ENCODE measurements at regions not wholly inside any gene's neighbourhood (a gene's known extent, or its start where the extent isn't known, plus 50 kb on each side); places are given as distances from the start of the nearest gene placed in this dataset.

DNA sequence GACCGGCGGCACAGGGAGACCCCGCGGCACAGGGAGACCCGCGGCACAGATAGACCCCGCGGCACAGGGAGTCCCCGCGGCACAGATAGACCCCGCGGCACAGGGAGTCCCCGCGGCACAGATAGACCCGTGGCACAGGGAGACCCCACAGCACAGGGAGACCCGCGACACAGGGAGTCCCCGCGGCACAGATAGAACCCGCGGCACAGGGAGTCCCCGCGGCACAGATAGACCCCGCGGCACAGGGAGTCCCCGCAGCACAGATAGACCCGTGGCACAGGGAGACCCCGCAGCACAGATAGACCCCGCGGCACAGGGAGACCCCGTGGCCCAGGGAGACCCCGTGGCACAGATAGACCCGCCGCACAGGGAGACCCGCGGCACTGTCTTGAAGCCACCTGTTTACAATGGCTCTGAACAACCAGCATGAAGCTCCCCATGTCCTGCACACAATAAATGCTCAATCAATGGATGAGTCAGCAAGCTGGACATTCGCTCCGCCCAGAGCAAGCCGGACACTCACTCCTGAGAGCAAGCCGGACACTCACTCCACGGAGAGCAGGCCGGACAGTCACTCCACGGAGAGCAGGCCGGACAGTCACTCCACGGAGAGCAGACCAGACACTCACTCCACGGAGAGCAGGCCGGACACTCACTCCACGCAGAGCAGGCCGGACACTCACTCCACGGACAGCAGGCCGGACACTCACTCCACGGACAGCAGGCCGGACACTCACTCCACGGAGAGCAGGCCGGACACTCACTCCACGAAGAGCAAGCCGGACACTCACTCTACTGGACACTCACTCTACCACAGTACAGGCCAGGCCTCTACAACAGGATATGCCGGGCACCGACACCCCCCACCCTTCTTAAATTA lies 121.9 kb downstream of the RFLNA start:
- no peaks in the 10 kb centered on the region for H3K9me3 ChIP-seq (replicated peaks; ENCODE audit: control insufficient read depth, insufficient read depth, low read length)
- ChIA-PET POLR2A (no interaction called here), RAD21 (ENCODE audit: unreplicated experiment) (no interaction called here), CTCF (no interaction called here), SMC1A (ENCODE audit: uncharacterized antibody, unreplicated experiment) (no interaction called here)
- BruUV-seq (replicated peaks) = no TSS peak
- H3K4me1 ChIP-seq (ENCODE audit: control insufficient read depth, insufficient read depth, low read length) = no peaks in the 10 kb centered on the region
- DNase-seq (ENCODE audit: low read depth, low spot score) = no peak
- no peak overlapping the region for H2AFZ ChIP-seq (ENCODE audit: control insufficient read depth, low read depth, low read length)
- no peaks in the 10 kb centered on the region for H4K20me1 ChIP-seq (ENCODE audit: control insufficient read depth, insufficient read depth)
- no peaks in the 10 kb centered on the region for H3K79me2 ChIP-seq (ENCODE audit: control insufficient read depth, insufficient read depth, low read length)
- H3K27ac ChIP-seq (ENCODE audit: control insufficient read depth, insufficient read depth) = no peak overlapping the region
- H3K4me2 ChIP-seq (ENCODE audit: control insufficient read depth, insufficient read depth) = no peak overlapping the region
- no peak overlapping the region for H3K4me3 ChIP-seq
- no peaks in the 10 kb centered on the region for H3K27me3 ChIP-seq (replicated peaks in 1 of 2; ENCODE audit: control insufficient read depth in 2 of 2, insufficient read depth in 2 of 2, low read length in 1 of 2)
- H3K9ac ChIP-seq (ENCODE audit: control insufficient read depth, insufficient read depth, low read length) = no peak overlapping the region
- TF ChIP-seq ZNF207 (IDR thresholded peaks at IDR 0.05; ENCODE audit: borderline replicate concordance) (no peak), IKZF1 (conservative IDR thresholded peaks at IDR 0.05) (no peak), NR2C1 (IDR thresholded peaks at IDR 0.05) (no peak), NFYB (IDR thresholded peaks at IDR 0.05; ENCODE audit: insufficient read depth, low read depth, low read length) (no peak), NFYA (IDR thresholded peaks at IDR 0.05; ENCODE audit: borderline replicate concordance, low read depth, low read length) (no peak), BCL11A (IDR thresholded peaks at IDR 0.05; ENCODE audit: low read depth, low read length) (no peak), DPF2 (IDR thresholded peaks at IDR 0.05) (no peak), MTA3 (IDR thresholded peaks at IDR 0.05; ENCODE audit: borderline replicate concordance, low read length) (no peak), MYC (IDR thresholded peaks at IDR 0.05; ENCODE audit: insufficient read depth, insufficient read length, insufficient replicate concordance, low read length, severe bottlenecking) (no peak), RAD21 (IDR thresholded peaks at IDR 0.05; ENCODE audit: insufficient read depth, low read depth, low read length) (no peak), BMI1 (IDR thresholded peaks at IDR 0.05; ENCODE audit: borderline replicate concordance) (no peak)
- TF ChIP-seq, protein P1, sequence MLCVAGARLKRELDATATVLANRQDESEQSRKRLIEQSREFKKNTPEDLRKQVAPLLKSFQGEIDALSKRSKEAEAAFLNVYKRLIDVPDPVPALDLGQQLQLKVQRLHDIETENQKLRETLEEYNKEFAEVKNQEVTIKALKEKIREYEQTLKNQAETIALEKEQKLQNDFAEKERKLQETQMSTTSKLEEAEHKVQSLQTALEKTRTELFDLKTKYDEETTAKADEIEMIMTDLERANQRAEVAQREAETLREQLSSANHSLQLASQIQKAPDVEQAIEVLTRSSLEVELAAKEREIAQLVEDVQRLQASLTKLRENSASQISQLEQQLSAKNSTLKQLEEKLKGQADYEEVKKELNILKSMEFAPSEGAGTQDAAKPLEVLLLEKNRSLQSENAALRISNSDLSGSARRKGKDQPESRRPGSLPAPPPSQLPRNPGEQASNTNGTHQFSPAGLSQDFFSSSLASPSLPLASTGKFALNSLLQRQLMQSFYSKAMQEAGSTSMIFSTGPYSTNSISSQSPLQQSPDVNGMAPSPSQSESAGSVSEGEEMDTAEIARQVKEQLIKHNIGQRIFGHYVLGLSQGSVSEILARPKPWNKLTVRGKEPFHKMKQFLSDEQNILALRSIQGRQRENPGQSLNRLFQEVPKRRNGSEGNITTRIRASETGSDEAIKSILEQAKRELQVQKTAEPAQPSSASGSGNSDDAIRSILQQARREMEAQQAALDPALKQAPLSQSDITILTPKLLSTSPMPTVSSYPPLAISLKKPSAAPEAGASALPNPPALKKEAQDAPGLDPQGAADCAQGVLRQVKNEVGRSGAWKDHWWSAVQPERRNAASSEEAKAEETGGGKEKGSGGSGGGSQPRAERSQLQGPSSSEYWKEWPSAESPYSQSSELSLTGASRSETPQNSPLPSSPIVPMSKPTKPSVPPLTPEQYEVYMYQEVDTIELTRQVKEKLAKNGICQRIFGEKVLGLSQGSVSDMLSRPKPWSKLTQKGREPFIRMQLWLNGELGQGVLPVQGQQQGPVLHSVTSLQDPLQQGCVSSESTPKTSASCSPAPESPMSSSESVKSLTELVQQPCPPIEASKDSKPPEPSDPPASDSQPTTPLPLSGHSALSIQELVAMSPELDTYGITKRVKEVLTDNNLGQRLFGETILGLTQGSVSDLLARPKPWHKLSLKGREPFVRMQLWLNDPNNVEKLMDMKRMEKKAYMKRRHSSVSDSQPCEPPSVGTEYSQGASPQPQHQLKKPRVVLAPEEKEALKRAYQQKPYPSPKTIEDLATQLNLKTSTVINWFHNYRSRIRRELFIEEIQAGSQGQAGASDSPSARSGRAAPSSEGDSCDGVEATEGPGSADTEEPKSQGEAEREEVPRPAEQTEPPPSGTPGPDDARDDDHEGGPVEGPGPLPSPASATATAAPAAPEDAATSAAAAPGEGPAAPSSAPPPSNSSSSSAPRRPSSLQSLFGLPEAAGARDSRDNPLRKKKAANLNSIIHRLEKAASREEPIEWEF (IDR thresholded peaks at IDR 0.05; ENCODE audit: insufficient replicate concordance, low read depth, low read length) = no peak
- TF ChIP-seq, protein P2, sequence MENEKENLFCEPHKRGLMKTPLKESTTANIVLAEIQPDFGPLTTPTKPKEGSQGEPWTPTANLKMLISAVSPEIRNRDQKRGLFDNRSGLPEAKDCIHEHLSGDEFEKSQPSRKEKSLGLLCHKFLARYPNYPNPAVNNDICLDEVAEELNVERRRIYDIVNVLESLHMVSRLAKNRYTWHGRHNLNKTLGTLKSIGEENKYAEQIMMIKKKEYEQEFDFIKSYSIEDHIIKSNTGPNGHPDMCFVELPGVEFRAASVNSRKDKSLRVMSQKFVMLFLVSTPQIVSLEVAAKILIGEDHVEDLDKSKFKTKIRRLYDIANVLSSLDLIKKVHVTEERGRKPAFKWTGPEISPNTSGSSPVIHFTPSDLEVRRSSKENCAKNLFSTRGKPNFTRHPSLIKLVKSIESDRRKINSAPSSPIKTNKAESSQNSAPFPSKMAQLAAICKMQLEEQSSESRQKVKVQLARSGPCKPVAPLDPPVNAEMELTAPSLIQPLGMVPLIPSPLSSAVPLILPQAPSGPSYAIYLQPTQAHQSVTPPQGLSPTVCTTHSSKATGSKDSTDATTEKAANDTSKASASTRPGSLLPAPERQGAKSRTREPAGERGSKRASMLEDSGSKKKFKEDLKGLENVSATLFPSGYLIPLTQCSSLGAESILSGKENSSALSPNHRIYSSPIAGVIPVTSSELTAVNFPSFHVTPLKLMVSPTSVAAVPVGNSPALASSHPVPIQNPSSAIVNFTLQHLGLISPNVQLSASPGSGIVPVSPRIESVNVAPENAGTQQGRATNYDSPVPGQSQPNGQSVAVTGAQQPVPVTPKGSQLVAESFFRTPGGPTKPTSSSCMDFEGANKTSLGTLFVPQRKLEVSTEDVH (IDR thresholded peaks at IDR 0.05; ENCODE audit: low read depth, partially characterized antibody) = no peak
- TF ChIP-seq, protein P3, sequence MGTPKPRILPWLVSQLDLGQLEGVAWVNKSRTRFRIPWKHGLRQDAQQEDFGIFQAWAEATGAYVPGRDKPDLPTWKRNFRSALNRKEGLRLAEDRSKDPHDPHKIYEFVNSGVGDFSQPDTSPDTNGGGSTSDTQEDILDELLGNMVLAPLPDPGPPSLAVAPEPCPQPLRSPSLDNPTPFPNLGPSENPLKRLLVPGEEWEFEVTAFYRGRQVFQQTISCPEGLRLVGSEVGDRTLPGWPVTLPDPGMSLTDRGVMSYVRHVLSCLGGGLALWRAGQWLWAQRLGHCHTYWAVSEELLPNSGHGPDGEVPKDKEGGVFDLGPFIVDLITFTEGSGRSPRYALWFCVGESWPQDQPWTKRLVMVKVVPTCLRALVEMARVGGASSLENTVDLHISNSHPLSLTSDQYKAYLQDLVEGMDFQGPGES (IDR thresholded peaks at IDR 0.05) = no peak
- 95% methylated on average over 42 of the region's 59 CpGs for WGBS (ENCODE audit: insufficient coverage, insufficient replicate concordance, low lambda C conversion rate, missing lambda C conversion rate)
- in situ Hi-C loops (cut with MboI) = no loop called here
- ATAC-seq = no peak
- peaks cover 20% of the 10 kb centered on the region in 2 experiments for H3K36me3 ChIP-seq (ENCODE audit: control insufficient read depth in 2 of 2, insufficient read depth in 2 of 2, low read length in 1 of 2)
- intact Hi-C loops (cut with micrococcal nuclease; ENCODE audit: unreplicated experiment) = no loop called here
- no peak for FAIRE-seq

Data from GM12878 (cell line).